ENCODE measurements at regions not wholly inside any gene's neighbourhood (a gene's known extent, or its start where the extent isn't known, plus 50 kb on each side); places are given as distances from the start of the nearest gene placed in this dataset.
"Not testable (repeated sequence)": the region's sequence is repeated elsewhere in the genome, so short reads cannot be mapped to it uniquely, and the experiment has no call there.

DNA sequence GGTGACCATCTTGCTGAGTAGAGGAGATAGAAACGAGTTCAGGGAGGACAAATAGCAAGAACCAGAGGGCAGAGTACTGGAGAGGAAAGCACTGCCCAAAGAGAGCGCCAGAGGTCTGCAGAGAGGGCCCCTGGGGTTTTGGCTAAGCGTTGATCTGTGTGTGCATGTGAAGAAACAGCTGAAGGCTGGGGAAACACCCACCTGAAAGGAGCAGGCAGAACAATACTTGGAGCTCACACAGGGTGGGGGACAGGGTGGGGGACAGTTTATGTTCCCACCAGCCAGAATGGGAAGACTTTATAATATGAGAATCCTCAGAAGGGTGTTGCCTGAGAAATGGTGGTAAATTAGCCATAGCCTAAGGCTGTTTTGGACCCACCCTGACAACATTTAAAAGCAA is 200.4 kb downstream of the NPIPB11 start:
- peaks cover 0 to 31% (median 11%) of the 10 kb centered on the region in 3 donors for H3K4me1 ChIP-seq
- H3K27me3 ChIP-seq, H3K4me3 ChIP-seq, ATAC-seq, H3K9me3 ChIP-seq, H3K27ac ChIP-seq, H3K36me3 ChIP-seq: not testable (repeated sequence)
- 50 to 69% methylated on average over 1 to 3 of the region's 3 CpGs for WGBS, 2 donors (ENCODE audit: low coverage in 1 of 2)

DNA sequence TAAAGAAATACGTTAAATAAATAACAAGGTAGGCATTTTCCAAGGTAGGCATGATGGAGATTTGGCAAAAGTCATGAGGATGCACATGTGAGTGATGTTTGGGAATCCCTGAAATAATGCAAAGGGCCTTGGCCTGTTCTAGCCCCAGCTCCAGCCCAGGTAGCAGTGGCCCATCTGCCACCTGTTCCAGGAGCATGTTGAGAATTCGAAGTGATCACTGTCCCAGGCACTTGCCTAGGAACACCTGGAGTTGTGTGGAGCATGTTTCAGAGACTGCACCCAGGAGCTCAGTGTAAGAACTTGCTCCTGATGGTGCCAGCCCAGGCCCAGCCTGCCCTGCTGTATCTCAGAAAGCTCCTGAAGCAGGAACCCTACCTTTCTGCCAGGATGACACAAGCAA is 201.4 kb downstream of the NPIPB11 start:
- not testable (repeated sequence) for ATAC-seq, H3K27me3 ChIP-seq, H3K36me3 ChIP-seq, H3K4me3 ChIP-seq, H3K27ac ChIP-seq, H3K9me3 ChIP-seq
- WGBS, 2 donors (ENCODE audit: low coverage in 1 of 2): 79 to 92% methylated on average over 1 to 2 of the region's 2 CpGs
- H3K4me1 ChIP-seq: peaks cover 0 to 41% (median 17%) of the 10 kb centered on the region in 3 donors

- Histone ChIP-seq H3K9me3 (no peaks in the 10 kb centered on the region), H3K4me1 (peaks cover 0 to 43% (median 18%) of the 10 kb centered on the region in 3 donors), H3K4me3 (no peak overlapping the region), H3K36me3 (no peaks in the 10 kb centered on the region), H3K27me3 (no peaks in the 10 kb centered on the region), H3K27ac (peak overlapping the region in 1 of 4 donors; percentile 3)
- TF ChIP-seq POLR2A (IDR thresholded peaks at IDR 0.05): no peak
- TF ChIP-seq POLR2AphosphoS5 (IDR thresholded peaks at IDR 0.05): no peak
- TF ChIP-seq CTCF (IDR thresholded peaks at IDR 0.05): no peak
- no peak for TF ChIP-seq EP300 (IDR thresholded peaks at IDR 0.05)
- 83% methylated on average over 2 of the region's 6 CpGs; no CpG with 5 or more reads in 1 of the 2 donors for WGBS, 2 donors (ENCODE audit: low coverage in 1 of 2)
- no peak for ATAC-seq
These were observed 201.7 kb downstream of the NPIPB11 start for GRCh38 chr16:29204806-29205135.

GRCh38 chr16:29203933-29204805 is 202.3 kb downstream of the NPIPB11 start:
- not testable (repeated sequence) for ATAC-seq, H3K36me3 ChIP-seq, H3K9me3 ChIP-seq, H3K27me3 ChIP-seq, H3K4me3 ChIP-seq
- 69 to 87% methylated on average over 7 to 10 of the region's 19 CpGs for WGBS, 2 donors (ENCODE audit: low coverage in 1 of 2)
- H3K4me1 ChIP-seq: peaks cover 0 to 49% (median 24%) of the 10 kb centered on the region in 3 donors
- peak overlapping the region in 3 of 4 donors; percentile 81 to 90 (median 90) for H3K27ac ChIP-seq

GRCh38 chr16:29203046-29203932 is 203.2 kb downstream of the NPIPB11 start:
- not testable (repeated sequence) for ATAC-seq, H3K36me3 ChIP-seq, H3K4me3 ChIP-seq, H3K9me3 ChIP-seq, H3K27me3 ChIP-seq
- 85 to 86% methylated on average over 4 to 17 of the region's 30 CpGs for WGBS, 2 donors (ENCODE audit: low coverage in 1 of 2)
- Histone ChIP-seq H3K4me1 (peaks cover 0 to 56% (median 28%) of the 10 kb centered on the region in 3 donors), H3K27ac (peak overlapping the region; percentile 44 to 90 (median 86))

DNA sequence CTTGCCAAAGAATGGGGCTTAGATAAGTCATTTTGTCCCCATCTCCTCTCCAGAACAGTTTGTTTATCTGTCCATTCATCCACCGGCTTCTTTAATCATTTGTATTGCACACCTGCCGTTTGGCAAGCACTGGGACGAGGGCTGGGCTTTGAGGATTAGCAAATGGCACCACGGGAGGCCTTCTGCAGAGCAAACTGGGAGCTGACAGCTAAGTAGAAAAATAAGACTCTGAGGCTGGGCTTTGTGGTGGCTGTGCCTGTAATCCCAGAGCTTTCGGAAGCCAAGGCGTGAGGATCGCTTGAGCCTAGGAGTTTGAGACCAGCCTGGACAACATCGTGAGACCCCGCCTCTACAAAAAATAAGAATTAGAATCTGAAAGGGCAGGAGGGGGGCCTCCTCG is 203.9 kb downstream of the NPIPB11 start:
- 41% methylated on average over 8 of the region's 10 CpGs; no CpG with 5 or more reads in 1 of the 2 donors for WGBS, 2 donors (ENCODE audit: low coverage in 1 of 2)
- Histone ChIP-seq H3K4me1 (peaks cover 0 to 56% (median 28%) of the 10 kb centered on the region in 3 donors), H3K27ac (peak overlapping the region; percentile 47 to 90 (median 86))
- H3K27me3 ChIP-seq, H3K9me3 ChIP-seq, H3K36me3 ChIP-seq, H3K4me3 ChIP-seq: not testable (repeated sequence)
- ATAC-seq: peak; percentile 34

DNA sequence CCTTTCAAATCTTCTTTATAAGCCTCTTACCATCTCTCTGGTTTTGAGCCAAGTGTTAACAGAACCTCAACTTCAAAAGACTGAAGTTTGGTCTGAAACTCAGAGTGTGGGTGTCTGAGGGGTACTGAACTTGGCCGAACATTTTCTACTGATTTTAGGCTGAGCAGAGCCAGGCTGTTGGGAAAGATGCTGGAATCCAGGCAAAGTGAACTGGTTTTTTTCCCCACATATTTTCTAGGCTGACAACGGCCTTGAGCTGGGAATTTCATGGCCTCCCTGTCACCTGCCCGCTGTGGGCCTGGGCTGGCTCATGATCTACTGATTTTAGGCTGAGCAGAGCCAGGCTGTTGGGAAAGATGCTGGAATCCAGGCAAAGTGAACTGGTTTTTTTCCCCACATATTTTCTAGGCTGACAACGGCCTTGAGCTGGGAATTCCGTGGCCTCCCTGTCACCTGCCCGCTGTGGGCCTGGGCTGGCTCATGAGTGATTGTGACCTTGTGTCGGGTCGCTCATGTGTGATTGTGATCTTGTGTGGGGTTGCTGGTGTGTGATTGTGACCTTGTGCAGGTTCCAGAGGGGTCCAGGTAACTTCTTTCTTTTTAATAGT is 204.4 kb downstream of the NPIPB11 start:
- peak; percentile 82 for TF ChIP-seq POLR2AphosphoS5 (IDR thresholded peaks at IDR 0.05)
- 10 to 13% methylated on average over 2 to 3 of the region's 8 CpGs for whole genome bisulfite sequencing, 2 donors (ENCODE audit: low coverage in 1 of 2)
- ATAC-seq: peak; percentile 80
- H3K9me3 ChIP-seq, H3K36me3 ChIP-seq, H3K4me3 ChIP-seq, H3K27me3 ChIP-seq: not testable (repeated sequence)
- Histone ChIP-seq H3K4me1 (peaks cover 0 to 56% (median 28%) of the 10 kb centered on the region in 3 donors), H3K27ac (peak overlapping the region; percentile 47 to 90 (median 86))
